NCI-H226 (cell line): ENCODE measurements at regions not wholly inside any gene's neighbourhood (a gene's known extent, or its start where the extent isn't known, plus 50 kb on each side); places are given as distances from the start of the nearest gene placed in this dataset.
"Not testable (repeated sequence)": the region's sequence is repeated elsewhere in the genome, so short reads cannot be mapped to it uniquely, and the experiment has no call there.

Experiments
- DNase-seq: peaks from one replicate; pipeline ENCODE4 v3.0.0-alpha.2; 2015

GRCh38 chr2:22947741-22948140 is 437.2 kb upstream of the KLHL29 start:
- no peak for DNase-seq

DNA sequence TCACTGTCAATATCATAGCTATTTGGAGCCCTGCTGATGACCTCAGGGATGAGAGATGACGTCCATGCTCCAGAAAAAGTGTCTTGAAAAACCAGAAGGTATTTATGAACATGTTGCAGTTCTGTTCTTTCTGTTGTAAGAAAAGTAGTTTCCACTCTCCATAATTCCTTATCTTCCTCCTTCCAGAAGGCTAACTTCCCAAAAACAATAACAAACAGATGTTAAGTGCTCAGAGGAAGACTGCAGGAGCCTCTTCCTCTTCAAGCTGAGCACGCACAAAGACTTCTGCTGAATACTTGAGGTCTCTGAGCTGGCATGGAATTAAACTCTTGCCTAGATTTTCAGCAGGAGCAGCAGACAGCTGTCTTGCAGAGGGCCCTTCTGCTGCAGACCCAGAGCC is 434.5 kb upstream of the KLHL29 start:
- no peak for DNase-seq

GRCh38 chr2:22952656-22953225 is 432.2 kb upstream of the KLHL29 start:
- DNase-seq, result no peak

GRCh38 chr2:22957446-22957845 is 427.5 kb upstream of the KLHL29 start:
- no peak for DNase-seq

GRCh38 chr2:22958308-22958707 is 426.7 kb upstream of the KLHL29 start:
- DNase-seq, result no peak

- DNase-seq, result no peak
Observed at GRCh38 chr2:22967756-22968155, 417.2 kb upstream of the KLHL29 start.

DNA sequence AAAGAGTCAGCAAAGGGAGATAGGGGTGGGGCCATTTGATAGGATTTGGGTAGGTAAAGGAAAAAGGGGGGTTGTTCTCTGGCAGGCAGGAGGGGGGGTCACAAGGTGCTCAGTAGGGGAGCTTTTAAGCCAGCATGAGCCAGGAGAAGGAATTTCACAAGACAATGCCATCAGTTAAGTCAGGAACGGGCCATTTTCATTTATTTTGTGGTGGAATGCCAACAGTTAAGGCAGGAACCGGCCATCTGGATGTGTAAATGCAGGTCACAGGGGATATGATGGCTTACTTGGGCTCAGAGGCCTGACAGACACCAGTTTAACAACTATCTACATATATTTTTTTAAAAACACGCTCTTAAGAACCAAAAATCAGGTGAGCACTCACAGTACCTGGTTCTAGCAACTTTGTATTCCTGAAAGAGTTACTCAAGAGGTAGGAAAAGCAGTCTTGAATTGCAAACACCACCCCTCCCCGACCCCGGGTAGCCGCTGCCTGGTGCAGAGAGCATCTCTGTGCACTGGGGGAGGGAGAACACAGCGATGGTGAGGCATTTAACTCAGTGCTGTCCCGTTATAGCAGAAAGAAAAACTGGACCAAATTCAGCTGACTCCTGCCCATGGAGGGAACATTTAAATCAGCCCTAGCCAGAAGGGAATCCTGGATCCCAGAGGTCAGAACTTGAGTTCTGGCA is 414.5 kb upstream of the KLHL29 start:
- DNase-seq, result no peak

DNA sequence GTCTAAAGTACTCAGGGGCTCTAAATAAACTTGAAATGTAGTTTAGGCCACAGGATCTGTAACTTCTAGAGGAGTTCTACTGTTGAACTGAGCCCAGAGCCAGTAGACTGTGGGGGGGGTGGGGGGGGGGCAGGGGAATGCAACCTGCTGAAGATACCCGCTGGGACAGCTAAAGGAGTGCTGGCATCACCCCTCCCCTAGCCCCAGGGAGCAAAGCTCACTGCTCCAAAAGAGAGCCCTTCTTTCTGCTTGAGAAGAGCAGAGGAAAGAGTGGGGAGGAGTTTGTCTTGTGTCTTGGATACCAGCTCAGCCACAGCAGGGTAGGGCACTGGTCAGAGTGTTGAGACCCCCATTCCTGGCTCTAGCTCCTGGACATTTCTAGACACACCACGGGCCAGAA is 414.0 kb upstream of the KLHL29 start:
- no peak for DNase-seq

DNA sequence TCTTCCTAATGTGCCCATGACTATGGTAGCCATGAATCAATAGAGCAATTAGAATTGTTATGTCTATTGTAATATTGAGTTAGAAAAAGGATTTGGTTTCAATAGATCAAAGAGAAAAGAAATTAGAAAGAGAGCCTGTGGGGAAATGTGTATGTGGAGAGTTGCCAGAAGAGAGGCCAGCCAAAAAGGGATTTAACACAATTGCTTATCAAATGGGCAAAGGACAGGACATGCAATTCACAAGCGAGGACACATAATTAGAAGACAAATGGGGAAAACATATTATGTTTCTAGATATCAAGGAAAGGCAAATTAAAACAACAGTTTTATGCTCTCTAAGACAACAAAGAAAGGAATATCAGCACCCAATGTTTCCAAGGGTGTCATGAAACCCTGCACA is 403.2 kb upstream of the KLHL29 start:
- no peak for DNase-seq

- DNase-seq, result not testable (repeated sequence)
Observed at GRCh38 chr2:22984152-22984551, 400.8 kb upstream of the KLHL29 start.

- DNase-seq, result no peak
Observed at GRCh38 chr2:22990246-22990645, 394.7 kb upstream of the KLHL29 start.

GRCh38 chr2:22991844-22992243 is 393.1 kb upstream of the KLHL29 start:
- DNase-seq, result no peak

GRCh38 chr2:22992441-22992840 is 392.5 kb upstream of the KLHL29 start:
- no peak for DNase-seq

GRCh38 chr2:22993250-22993649 is 391.7 kb upstream of the KLHL29 start:
- no peak for DNase-seq

GRCh38 chr2:22995576-22995975 is 389.4 kb upstream of the KLHL29 start:
- DNase-seq, result no peak

DNA sequence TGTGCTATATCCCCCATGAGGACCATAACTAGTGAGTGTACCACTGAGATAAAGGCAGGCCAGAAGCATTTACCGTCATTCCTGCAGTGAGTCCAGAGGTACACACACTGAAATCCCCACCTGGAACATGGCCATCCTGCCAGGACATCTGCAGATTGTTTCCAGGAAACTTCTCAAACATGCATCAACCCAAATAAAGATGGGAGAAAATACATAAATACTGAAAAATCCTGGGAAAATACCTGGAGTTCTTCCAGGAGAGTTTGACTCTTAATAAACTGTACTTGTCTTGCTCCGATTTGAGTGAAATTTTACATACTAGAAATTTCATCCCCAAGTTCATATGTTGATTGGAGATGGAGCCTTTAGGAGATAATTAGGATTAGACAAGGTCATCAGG is 388.1 kb upstream of the KLHL29 start:
- DNase-seq, result no peak

GRCh38 chr2:22998359-22998758 is 386.6 kb upstream of the KLHL29 start:
- no peak for DNase-seq

DNA sequence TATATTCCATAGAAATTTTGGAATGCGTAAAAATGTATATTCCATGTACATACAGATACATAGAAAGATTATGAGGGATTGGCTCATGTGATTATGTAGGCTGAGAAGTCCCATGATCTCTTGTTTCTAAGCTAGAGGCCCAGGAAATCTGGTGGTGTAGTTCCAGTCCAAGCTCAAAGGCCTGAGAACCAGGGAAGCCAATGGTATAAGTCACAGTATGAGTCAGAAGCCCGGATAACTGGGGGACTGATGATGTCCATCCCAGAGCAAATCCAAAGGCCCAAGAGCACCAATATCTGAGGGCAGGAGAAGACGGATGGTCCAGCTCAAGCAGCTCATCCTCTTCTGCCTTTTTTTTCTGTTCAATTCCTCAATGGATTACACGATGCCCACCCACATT is 385.0 kb upstream of the KLHL29 start:
- DNase-seq, result no peak

GRCh38 chr2:23002234-23002633 is 382.7 kb upstream of the KLHL29 start:
- no peak for DNase-seq

- no peak for DNase-seq
Observed at GRCh38 chr2:23005469-23005868, 379.5 kb upstream of the KLHL29 start.

GRCh38 chr2:23007631-23008235 is 377.2 kb upstream of the KLHL29 start:
- DNase-seq, result no peak

DNA sequence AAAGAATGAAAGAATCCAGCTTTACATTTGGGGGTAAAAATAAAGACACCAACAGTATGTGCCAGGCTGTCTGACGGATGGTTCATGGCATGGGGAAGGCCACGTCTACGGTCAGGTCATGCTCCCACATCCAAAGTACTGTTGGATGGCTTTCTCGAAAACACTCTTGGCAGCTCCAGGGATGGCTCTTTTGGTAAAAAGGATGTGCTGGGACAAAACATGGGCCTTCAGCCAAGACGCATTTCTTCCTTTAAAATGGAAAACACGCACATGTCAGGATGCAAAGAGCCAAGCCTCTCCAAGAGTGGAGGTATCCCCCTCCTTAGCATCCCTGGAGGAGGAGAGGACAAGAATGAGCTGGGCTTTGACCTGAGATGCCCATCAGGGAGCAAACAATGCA is 376.5 kb upstream of the KLHL29 start:
- no peak for DNase-seq

DNA sequence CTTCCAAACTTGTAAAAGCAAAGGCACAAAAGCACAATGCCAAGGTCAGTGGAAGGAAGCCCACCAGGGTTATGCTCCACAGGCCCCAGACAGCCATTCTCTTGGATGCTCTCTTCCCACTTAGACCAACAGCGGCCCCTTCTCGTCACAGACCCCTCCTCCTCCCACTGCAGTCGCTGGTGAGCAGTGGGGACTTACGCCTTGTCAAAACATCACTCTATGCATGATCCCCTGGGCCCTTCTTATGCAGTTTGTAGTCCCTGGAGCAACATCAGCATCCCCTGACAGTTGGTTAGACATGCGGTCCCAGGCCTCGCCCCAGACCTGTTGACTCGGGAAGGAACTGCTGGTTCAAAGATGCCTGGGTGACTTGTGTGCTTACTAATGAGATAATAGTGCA is 376.0 kb upstream of the KLHL29 start:
- no peak for DNase-seq

GRCh38 chr2:23009545-23010149 is 375.3 kb upstream of the KLHL29 start:
- DNase-seq, result peak; percentile 77
